ENCODE measurements at regions not wholly inside any gene's neighbourhood (a gene's known extent, or its start where the extent isn't known, plus 50 kb on each side); places are given as distances from the start of the nearest gene placed in this dataset.
"Not testable (repeated sequence)": the region's sequence is repeated elsewhere in the genome, so short reads cannot be mapped to it uniquely, and the experiment has no call there.

GRCh38 chr13:104979281-104980030 lies 1556.0 kb downstream of the EFNB2 start:
- no peak for DNase-seq

DNA sequence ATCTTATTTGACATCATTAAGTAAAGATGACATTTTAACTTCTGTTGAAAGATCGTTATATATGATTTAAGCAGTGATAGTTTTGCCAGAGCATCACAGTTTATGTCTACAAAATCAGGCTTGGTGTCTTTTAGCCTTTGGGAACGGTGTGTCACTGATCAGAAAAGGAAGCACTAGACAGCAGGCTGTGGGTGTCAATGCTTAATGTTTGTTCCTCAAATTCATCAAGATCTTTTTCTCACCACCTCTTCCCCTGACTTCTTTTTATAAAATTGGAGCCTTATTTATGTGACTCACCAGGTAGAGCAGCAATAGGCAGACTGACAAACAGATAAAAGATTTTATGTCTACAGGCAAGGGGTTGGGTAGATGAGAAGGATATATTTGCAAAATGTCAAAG lies 1558.5 kb downstream of the EFNB2 start:
- no peak for DNase-seq

GRCh38 chr13:104975272-104975671 lies 1560.2 kb downstream of the EFNB2 start:
- DNase-seq = no peak

- DNase-seq = no peak
Measured at GRCh38 chr13:104968876-104969275, 1566.6 kb downstream of the EFNB2 start.

DNA sequence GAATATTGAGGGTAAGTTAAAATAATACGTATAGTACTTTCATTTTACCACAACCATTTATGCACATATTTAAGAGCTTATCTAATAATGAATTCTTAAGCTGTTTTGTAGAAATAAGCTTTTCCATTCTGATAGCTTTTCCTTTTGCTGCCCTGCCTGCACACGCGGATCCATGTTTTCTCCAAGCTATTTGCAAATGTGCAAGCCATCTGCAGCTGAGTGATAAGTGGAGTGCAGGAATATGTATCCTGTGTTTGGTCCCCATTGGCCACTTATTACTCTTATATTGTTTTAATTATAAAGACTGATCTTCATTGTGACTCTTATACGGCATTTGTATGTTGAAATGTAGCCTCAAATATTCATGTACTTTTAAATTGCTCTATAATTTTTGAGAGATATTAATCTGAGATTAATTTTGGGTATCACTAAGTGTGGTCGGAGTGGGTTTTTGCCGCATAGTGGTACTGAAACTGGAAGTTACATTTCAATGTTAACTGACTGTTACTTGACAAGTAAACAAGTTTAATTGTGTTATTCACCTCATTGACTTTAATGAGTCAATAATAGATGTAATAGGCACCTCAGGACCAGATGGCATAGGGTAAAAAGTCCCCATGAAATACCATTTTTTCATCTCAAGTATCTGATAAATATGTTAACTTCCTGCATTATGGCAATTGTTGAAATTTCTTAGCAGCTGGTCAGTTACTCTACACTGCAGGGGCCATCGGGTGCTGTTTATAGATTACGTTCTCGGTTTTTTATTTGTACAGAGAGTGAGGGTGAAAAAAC lies 1567.4 kb downstream of the EFNB2 start:
- DNase-seq = no peak

- DNase-seq = no peak
Measured at GRCh38 chr13:104967376-104967775, 1568.1 kb downstream of the EFNB2 start.

GRCh38 chr13:104962411-104962810 lies 1573.1 kb downstream of the EFNB2 start:
- no peak for DNase-seq

- DNase-seq = no peak
Measured at GRCh38 chr13:104961246-104961645, 1574.2 kb downstream of the EFNB2 start.

GRCh38 chr13:104954210-104954609 lies 1581.3 kb downstream of the EFNB2 start:
- no peak for DNase-seq

GRCh38 chr13:104953588-104953987 lies 1581.9 kb downstream of the EFNB2 start:
- DNase-seq = no peak

GRCh38 chr13:104949840-104950740 lies 1585.4 kb downstream of the EFNB2 start:
- DNase-seq = no peak

GRCh38 chr13:104944176-104944575 lies 1591.3 kb downstream of the EFNB2 start:
- DNase-seq = no peak

DNA sequence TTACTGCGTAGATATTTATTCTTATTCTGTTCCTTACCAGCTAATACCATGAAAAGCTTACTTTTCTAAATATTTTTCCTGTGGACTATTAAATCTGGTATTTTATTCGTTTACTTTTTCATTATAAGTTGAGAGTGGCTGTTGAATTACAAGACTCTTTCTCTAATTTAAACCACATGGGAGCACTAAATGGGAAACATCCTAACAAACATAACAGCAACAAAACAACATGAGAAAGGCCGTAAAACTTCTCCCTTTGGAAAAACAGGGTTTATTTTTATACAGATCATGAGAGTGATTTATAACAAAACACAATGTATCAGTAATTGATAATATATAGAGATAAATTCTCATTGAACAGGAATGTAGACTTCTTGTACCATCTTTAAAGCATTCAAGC lies 1592.1 kb downstream of the EFNB2 start:
- no peak for DNase-seq

DNA sequence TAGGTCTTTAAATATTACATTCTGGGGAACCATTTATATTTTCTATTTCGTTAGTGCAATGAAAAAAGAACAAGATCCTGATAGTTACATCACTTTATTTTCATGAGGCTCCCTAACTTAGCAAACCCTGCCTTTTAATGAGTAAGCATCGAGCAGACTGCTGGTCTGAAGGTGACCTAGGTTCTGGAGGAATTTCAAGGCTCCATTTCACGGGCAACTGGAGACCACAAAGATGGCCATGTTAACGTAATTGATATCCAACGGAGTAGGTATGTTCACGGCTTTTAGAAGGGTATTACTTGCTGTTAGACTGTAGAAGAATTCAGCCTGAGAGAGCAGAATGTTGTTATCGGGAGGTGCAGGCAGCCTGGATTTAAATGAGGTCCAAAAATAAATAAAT lies 1597.6 kb downstream of the EFNB2 start:
- no peak for DNase-seq

- no peak for DNase-seq
Measured at GRCh38 chr13:104936304-104936703, 1599.2 kb downstream of the EFNB2 start.

- DNase-seq = not testable (repeated sequence)
Measured at GRCh38 chr13:104920513-104920912, 1614.9 kb downstream of the EFNB2 start.

DNA sequence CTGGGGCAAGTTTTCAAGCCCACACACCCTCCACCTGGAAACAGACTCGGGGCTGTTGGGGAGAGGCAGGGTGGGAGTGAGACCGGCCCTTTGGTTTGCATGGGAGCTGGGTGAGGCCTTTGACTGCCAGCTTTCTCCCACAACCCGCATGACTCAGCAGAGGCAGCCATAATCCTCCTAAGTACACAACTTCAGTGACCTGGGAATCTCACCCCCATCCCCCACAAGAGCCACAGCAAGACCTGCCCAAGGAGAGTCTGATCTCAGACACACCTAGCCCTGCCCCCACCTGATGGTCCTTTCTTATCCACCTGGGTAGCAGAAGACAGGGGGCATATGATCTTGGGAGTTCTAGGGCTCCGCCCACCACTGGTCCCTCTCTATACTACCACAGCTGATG lies 1615.4 kb downstream of the EFNB2 start:
- no peak for DNase-seq

GRCh38 chr13:104900191-104900817 lies 1635.2 kb downstream of the EFNB2 start:
- no peak for DNase-seq

- no peak for DNase-seq
Measured at GRCh38 chr13:104898484-104898883, 1637.0 kb downstream of the EFNB2 start.

DNA sequence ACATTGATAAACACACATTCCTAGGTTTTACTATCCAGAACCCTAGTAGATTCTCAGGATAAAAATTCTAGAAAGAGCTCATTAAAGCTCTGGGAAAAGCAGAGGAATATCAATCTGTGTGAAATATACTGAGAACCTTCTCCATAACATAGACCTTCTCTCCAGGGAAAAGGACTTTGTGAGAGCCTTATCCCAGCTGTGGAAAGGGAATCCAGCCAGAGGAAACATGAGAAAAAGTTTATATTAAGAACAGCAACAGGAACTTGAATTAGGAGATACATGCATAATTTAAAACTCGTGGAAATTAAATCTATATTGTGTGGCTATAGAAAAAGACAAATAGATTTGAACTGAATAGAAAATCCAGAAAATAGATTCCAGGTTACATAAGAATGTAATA lies 1639.9 kb downstream of the EFNB2 start:
- DNase-seq = no peak

GRCh38 chr13:104875038-104875754 lies 1660.3 kb downstream of the EFNB2 start:
- DNase-seq = no peak

DNA sequence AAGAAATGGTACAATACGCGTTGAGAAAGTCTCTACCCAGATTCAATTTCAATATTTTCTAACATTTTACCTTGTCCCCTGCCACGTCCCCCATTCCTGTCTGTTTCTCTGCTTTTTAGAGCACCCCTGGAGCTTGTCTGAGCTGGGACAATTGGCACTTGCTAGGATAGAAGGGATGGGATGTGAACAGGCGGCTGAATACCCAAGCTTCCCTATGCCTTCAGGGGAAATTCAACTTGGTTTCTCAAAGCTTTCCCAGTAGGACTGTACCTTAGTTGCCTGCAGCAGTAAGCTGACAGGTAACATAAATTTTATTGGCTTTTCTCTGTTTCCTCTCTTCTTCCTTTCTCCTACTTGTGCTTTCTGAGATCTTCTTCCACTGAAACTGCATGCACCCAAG lies 1663.3 kb downstream of the EFNB2 start:
- DNase-seq = no peak

All from CD4-positive, alpha-beta T cell treated with Interleukin-1 beta for 1 hour (primary cell).